ENCODE measurements at regions not wholly inside any gene's neighbourhood (a gene's known extent, or its start where the extent isn't known, plus 50 kb on each side); places are given as distances from the start of the nearest gene placed in this dataset.

DNA sequence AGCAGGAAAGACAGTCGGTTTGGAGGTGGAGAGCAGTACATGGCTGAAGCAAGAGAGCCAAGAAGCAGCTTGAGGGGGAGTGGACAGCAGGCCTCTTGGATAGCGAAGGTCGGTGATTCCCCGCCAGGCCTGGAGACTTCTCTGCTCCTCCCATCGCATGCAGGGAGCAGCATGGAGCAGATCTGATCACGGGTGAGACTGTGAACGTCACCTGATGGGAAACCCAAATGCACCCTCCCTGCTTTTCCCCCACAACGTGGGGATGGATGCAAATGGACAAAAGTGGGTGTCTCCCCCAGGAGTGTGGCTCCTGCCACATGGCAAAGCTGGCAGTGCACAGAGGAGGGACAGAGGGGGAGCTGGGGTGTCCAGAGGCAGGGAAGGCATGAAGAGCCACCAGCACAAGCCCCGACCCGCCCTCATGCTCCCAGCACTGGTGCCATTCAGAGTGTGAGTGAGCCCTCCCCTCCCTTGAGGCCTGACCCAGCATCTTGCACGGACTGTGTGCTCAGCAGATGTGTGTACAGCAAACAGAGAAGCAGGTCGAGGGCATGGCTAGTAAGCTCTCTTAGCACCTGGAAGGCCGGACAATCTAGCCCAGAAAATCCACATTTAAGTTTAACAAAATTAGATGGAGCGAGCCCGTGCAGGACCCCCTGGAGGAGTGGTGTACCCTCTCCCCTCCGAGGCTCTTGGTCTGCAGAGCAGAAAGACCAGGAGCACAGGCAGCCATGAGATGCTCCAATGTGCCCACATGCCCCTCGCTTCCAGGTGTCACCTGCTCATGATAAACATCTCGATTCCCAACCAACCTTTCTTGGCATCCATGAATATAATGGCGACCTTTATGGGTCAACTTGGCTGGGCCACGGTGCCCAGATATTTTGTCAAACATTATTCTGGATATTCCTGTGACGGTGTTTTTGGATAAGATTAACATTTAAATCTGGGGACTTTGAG lies 661.7 kb downstream of the TBC1D22A start:
- no peak overlapping the region for H3K4me3 ChIP-seq (ENCODE audit: insufficient read depth, low read depth, low read length, poor library complexity, severe bottlenecking)
- no peaks in the 10 kb centered on the region for H3K9me3 ChIP-seq (ENCODE audit: control insufficient read depth, low read length)
- no peak overlapping the region for H3K27ac ChIP-seq (ENCODE audit: insufficient read depth, low read length, poor library complexity, severe bottlenecking)
- no peak for DNase-seq
- no peaks in the 10 kb centered on the region for H3K4me1 ChIP-seq (ENCODE audit: control insufficient read depth, insufficient read depth, low read length, poor library complexity, severe bottlenecking)
- H3K36me3 ChIP-seq (ENCODE audit: control insufficient read depth, insufficient read depth, low read length): no peaks in the 10 kb centered on the region
- no peaks in the 10 kb centered on the region for H3K27me3 ChIP-seq (replicated peaks; ENCODE audit: control insufficient read depth, insufficient read depth, low read length, poor library complexity, severe bottlenecking)

DNA sequence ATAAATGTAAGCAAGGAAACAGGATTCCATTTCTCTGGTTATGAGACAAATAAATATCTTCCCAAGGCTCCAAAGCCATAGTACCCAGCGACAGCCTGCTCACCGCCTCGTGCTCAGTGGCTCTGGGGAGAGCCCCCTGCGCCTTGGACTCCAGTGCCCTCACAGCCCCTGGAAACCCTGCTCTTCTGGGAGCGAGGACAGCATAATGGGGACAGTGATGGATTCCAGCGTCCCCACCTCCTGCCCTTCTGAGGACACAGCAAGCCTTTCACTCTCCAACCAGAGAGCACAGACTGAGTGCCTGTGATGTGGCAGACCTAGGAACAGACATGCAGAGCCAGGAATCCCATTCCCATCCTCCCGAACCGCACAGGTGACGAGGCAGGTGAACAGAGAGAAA lies 660.8 kb downstream of the TBC1D22A start:
- no peak for DNase-seq
- Histone ChIP-seq H3K27me3 (replicated peaks; ENCODE audit: control insufficient read depth, insufficient read depth, low read length, poor library complexity, severe bottlenecking) (no peaks in the 10 kb centered on the region), H3K4me3 (ENCODE audit: insufficient read depth, low read depth, low read length, poor library complexity, severe bottlenecking) (no peak overlapping the region), H3K9me3 (ENCODE audit: control insufficient read depth, low read length) (no peaks in the 10 kb centered on the region), H3K36me3 (ENCODE audit: control insufficient read depth, insufficient read depth, low read length) (no peaks in the 10 kb centered on the region), H3K4me1 (ENCODE audit: control insufficient read depth, insufficient read depth, low read length, poor library complexity, severe bottlenecking) (no peaks in the 10 kb centered on the region), H3K27ac (ENCODE audit: insufficient read depth, low read length, poor library complexity, severe bottlenecking) (no peak overlapping the region)

DNA sequence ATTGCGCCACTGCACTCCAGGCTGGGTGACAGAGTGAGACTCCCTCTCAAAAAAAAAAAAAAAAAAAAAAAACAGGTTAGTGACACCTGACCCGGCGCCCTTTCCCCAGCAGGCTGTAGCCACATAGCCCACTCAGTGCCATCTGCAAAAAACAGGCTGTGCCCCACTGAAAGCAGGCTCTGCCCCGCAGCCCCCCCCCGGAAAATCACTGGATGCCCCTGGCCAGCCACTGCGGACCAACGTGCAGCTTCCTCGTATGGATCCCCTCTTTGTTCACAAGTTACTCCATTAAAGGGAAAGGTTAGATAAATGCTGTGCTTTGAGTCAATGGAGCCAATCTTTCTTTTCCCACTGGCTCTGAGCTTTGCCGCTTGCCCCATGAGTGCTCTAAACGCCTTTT lies 660.3 kb downstream of the TBC1D22A start:
- H3K9me3 ChIP-seq (ENCODE audit: control insufficient read depth, low read length): no peaks in the 10 kb centered on the region
- H3K27me3 ChIP-seq (replicated peaks; ENCODE audit: control insufficient read depth, insufficient read depth, low read length, poor library complexity, severe bottlenecking): no peaks in the 10 kb centered on the region
- H3K36me3 ChIP-seq (ENCODE audit: control insufficient read depth, insufficient read depth, low read length): no peaks in the 10 kb centered on the region
- no peak overlapping the region for H3K4me3 ChIP-seq (ENCODE audit: insufficient read depth, low read depth, low read length, poor library complexity, severe bottlenecking)
- no peak overlapping the region for H3K27ac ChIP-seq (ENCODE audit: insufficient read depth, low read length, poor library complexity, severe bottlenecking)
- no peak for DNase-seq
- no peaks in the 10 kb centered on the region for H3K4me1 ChIP-seq (ENCODE audit: control insufficient read depth, insufficient read depth, low read length, poor library complexity, severe bottlenecking)

DNA sequence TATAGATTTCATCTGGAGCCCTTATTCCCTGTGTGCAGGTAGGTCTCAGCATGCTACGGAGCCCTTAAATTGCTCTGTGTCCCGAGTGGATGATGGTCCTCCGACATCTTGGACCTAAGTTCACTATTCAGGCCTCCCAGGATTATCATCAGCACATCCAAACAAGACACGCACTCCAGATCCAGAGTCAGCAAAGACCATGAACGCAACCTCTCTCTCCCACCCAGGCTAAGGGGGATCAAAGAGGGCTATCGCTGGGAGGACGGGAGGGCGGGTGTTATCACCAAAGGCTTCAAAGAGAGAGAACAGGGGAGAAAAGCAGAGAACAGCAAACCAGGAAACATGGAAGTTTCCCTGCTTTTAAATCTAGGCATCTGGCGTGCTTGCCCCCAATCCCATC lies 659.4 kb downstream of the TBC1D22A start:
- Histone ChIP-seq H3K36me3 (ENCODE audit: control insufficient read depth, insufficient read depth, low read length) (no peaks in the 10 kb centered on the region), H3K27ac (ENCODE audit: insufficient read depth, low read length, poor library complexity, severe bottlenecking) (no peak overlapping the region), H3K9me3 (ENCODE audit: control insufficient read depth, low read length) (no peaks in the 10 kb centered on the region), H3K4me3 (ENCODE audit: insufficient read depth, low read depth, low read length, poor library complexity, severe bottlenecking) (no peak overlapping the region), H3K27me3 (replicated peaks; ENCODE audit: control insufficient read depth, insufficient read depth, low read length, poor library complexity, severe bottlenecking) (no peaks in the 10 kb centered on the region), H3K4me1 (ENCODE audit: control insufficient read depth, insufficient read depth, low read length, poor library complexity, severe bottlenecking) (no peaks in the 10 kb centered on the region)
- no peak for DNase-seq

DNA sequence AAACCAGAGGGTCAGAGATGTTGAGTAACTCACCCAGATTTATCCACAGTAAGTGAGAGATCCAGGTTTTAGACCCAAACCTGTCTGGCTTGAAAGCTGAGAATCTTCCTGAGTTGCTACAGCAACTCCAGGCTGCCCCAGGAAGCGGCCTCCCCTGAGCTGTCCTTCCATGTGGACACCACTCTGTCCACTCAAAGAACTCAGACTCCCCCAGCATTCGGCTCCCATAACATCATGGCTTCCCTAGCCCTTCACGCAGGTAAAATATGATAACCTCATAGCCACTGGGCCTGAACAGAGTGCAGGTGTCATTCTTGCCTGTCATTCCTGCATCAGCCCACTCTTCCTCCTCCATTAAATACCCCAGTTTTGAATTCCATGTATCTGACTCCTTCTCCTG lies 657.8 kb downstream of the TBC1D22A start:
- H3K4me3 ChIP-seq (ENCODE audit: insufficient read depth, low read depth, low read length, poor library complexity, severe bottlenecking): no peak overlapping the region
- H3K9me3 ChIP-seq (ENCODE audit: control insufficient read depth, low read length): no peaks in the 10 kb centered on the region
- H3K27ac ChIP-seq (ENCODE audit: insufficient read depth, low read length, poor library complexity, severe bottlenecking): no peak overlapping the region
- H3K27me3 ChIP-seq (replicated peaks; ENCODE audit: control insufficient read depth, insufficient read depth, low read length, poor library complexity, severe bottlenecking): no peaks in the 10 kb centered on the region
- H3K36me3 ChIP-seq (ENCODE audit: control insufficient read depth, insufficient read depth, low read length): no peaks in the 10 kb centered on the region
- DNase-seq: no peak
- H3K4me1 ChIP-seq (ENCODE audit: control insufficient read depth, insufficient read depth, low read length, poor library complexity, severe bottlenecking): no peaks in the 10 kb centered on the region

DNA sequence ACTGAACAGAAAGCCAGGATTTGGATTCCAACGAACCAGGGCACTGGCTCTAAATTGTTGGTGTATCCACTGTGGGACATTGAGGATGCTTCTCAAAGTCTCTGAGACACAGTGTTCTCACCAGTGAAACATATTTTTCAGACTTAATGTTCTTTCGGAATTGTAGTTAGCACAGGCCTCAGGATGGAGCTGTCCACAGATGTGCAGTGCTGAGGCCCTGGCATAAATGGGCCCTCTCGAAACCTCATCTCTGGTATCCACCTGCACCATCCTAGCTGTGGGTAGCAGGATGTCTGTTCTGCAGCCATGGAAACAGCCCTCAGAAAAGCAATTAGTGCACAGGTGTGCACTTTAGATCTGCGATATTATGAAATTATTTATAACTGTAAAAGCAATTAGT lies 656.8 kb downstream of the TBC1D22A start:
- DNase-seq: no peak
- no peaks in the 10 kb centered on the region for H3K27me3 ChIP-seq (replicated peaks; ENCODE audit: control insufficient read depth, insufficient read depth, low read length, poor library complexity, severe bottlenecking)
- H3K27ac ChIP-seq (ENCODE audit: insufficient read depth, low read length, poor library complexity, severe bottlenecking): no peak overlapping the region
- no peaks in the 10 kb centered on the region for H3K36me3 ChIP-seq (ENCODE audit: control insufficient read depth, insufficient read depth, low read length)
- no peaks in the 10 kb centered on the region for H3K4me1 ChIP-seq (ENCODE audit: control insufficient read depth, insufficient read depth, low read length, poor library complexity, severe bottlenecking)
- H3K9me3 ChIP-seq (ENCODE audit: control insufficient read depth, low read length): no peaks in the 10 kb centered on the region
- no peak overlapping the region for H3K4me3 ChIP-seq (ENCODE audit: insufficient read depth, low read depth, low read length, poor library complexity, severe bottlenecking)

DNA sequence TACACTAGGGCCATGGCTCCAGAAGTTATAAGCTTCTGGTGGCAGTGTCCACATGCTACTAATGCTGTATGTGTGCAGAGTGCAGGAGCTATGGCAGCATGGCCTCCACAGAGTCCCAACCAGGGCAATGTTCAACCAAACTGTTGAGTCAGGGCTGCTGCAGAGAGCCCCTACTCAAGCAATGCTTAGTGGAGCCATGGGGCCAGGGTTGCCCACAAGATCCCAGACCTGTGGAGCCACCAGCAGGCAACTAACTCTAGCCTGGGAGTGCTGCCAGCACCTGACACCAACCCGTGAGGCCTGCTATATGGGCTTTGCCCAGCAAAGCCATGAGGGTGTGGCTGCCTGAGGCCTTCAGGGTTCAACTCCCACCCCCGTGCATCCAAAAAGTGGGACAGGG lies 655.2 kb downstream of the TBC1D22A start:
- H3K27me3 ChIP-seq (replicated peaks; ENCODE audit: control insufficient read depth, insufficient read depth, low read length, poor library complexity, severe bottlenecking): no peaks in the 10 kb centered on the region
- DNase-seq: no peak
- H3K9me3 ChIP-seq (ENCODE audit: control insufficient read depth, low read length): no peaks in the 10 kb centered on the region
- H3K4me3 ChIP-seq (ENCODE audit: insufficient read depth, low read depth, low read length, poor library complexity, severe bottlenecking): no peak overlapping the region
- H3K27ac ChIP-seq (ENCODE audit: insufficient read depth, low read length, poor library complexity, severe bottlenecking): no peak overlapping the region
- H3K4me1 ChIP-seq (ENCODE audit: control insufficient read depth, insufficient read depth, low read length, poor library complexity, severe bottlenecking): no peaks in the 10 kb centered on the region
- H3K36me3 ChIP-seq (ENCODE audit: control insufficient read depth, insufficient read depth, low read length): no peaks in the 10 kb centered on the region

DNA sequence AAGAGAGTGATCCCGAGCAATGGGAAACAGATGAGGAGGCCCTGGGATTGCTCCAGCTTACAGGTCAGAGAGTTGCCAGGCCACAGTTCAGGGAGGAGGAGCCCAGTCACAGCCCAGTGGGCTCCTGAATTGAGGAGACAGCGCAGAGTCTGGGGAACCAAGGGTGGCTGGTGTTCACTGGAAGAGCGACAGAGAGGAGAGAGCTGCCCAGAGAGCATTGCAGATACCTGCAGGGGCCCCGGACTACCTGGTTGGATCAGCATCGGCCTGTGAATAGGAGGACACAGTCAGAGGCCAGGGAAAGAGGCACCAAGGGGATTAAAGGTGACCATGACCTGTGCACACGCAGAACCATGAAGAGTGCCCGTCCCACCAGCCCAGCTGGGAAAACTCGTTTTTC lies 648.6 kb downstream of the TBC1D22A start:
- Histone ChIP-seq H3K4me3 (ENCODE audit: insufficient read depth, low read depth, low read length, poor library complexity, severe bottlenecking) (no peak overlapping the region), H3K9me3 (ENCODE audit: control insufficient read depth, low read length) (no peaks in the 10 kb centered on the region), H3K27me3 (replicated peaks; ENCODE audit: control insufficient read depth, insufficient read depth, low read length, poor library complexity, severe bottlenecking) (no peaks in the 10 kb centered on the region), H3K4me1 (ENCODE audit: control insufficient read depth, insufficient read depth, low read length, poor library complexity, severe bottlenecking) (no peaks in the 10 kb centered on the region), H3K27ac (ENCODE audit: insufficient read depth, low read length, poor library complexity, severe bottlenecking) (no peak overlapping the region), H3K36me3 (ENCODE audit: control insufficient read depth, insufficient read depth, low read length) (no peaks in the 10 kb centered on the region)
- no peak for DNase-seq

DNA sequence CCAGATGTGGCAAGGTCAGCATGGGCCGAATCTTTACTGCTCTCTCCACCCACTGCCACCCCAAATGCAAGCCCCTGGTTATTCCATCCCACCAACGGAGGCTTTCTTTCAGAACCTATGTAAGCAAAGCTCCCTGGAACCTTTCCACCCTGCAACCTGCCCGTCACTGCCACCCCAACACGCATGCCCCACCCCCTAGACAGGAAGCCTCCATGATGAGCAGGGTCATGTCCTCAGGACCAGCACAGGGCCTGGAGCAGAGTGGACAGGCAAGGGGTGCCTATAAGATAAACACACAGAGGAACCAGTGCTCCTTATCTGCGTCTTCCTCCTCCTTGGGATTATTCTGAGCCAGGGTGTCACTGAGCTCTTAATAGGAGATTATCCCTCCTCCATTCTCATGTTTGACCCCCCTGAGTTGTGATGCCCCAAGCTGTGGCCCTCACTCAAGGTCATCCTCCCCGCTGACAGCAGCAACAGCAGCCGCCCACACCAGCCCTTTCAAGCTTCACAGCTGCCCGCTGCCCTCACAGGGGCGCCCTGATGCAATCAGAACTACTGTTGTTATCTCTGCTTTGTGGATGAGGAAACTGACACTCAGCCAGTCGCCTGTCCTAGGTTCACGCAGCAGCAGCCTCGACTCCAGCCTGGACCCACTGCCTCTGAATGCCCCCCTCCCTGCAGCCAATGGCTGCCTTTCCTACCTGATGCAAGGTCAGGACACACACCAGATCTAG lies 647.3 kb downstream of the TBC1D22A start:
- no peak for DNase-seq
- no peak overlapping the region for H3K4me3 ChIP-seq (ENCODE audit: insufficient read depth, low read depth, low read length, poor library complexity, severe bottlenecking)

DNA sequence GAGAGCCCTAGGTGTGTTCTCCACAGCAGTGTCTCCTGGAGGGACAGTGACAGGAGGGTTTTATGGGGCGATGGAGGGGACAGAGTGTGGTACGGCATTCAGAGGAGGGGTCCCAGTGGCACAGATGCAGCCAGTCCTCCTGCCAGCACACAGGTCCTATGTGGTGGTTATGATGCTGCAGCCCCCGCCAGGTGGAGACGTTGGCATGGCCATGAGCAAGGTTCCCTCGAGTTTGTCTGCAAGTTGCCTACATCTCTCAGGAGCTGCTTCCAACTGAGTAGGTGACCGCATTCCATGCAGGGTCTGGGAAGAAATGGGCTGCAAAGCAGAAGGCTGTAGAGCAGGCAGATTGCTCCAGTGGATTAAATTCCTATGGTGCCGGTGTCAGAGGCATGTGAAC lies 646.0 kb downstream of the TBC1D22A start:
- H3K4me1 ChIP-seq (ENCODE audit: control insufficient read depth, insufficient read depth, low read length, poor library complexity, severe bottlenecking): no peaks in the 10 kb centered on the region
- no peaks in the 10 kb centered on the region for H3K9me3 ChIP-seq (ENCODE audit: control insufficient read depth, low read length)
- DNase-seq: no peak

More for the DNA sequence above, 647.3 kb downstream of the TBC1D22A start:
- no peaks in the 10 kb centered on the region for H3K4me1 ChIP-seq (ENCODE audit: control insufficient read depth, insufficient read depth, low read length, poor library complexity, severe bottlenecking)
- no peaks in the 10 kb centered on the region for H3K9me3 ChIP-seq (ENCODE audit: control insufficient read depth, low read length)
- H3K27ac ChIP-seq (ENCODE audit: insufficient read depth, low read length, poor library complexity, severe bottlenecking): no peak overlapping the region
- no peaks in the 10 kb centered on the region for H3K36me3 ChIP-seq (ENCODE audit: control insufficient read depth, insufficient read depth, low read length)
- no peaks in the 10 kb centered on the region for H3K27me3 ChIP-seq (replicated peaks; ENCODE audit: control insufficient read depth, insufficient read depth, low read length, poor library complexity, severe bottlenecking)

More for the DNA sequence above, 646.0 kb downstream of the TBC1D22A start:
- H3K4me3 ChIP-seq (ENCODE audit: insufficient read depth, low read depth, low read length, poor library complexity, severe bottlenecking): no peak overlapping the region
- H3K27ac ChIP-seq (ENCODE audit: insufficient read depth, low read length, poor library complexity, severe bottlenecking): no peak overlapping the region
- no peaks in the 10 kb centered on the region for H3K36me3 ChIP-seq (ENCODE audit: control insufficient read depth, insufficient read depth, low read length)
- H3K27me3 ChIP-seq (replicated peaks; ENCODE audit: control insufficient read depth, insufficient read depth, low read length, poor library complexity, severe bottlenecking): no peaks in the 10 kb centered on the region
